HG02852 (cell line): ENCODE measurements at regions not wholly inside any gene's neighbourhood (a gene's known extent, or its start where the extent isn't known, plus 50 kb on each side); places are given as distances from the start of the nearest gene placed in this dataset.

Experiments used
- ATAC-seq: cut with Tn5 transposase; IDR thresholded peaks from one replicate; pipeline ENCODE4 v1.9.1; 2021; ENCODE audit warnings: mild to moderate bottlenecking, moderate library complexity; ENCODE audit not compliant: unreplicated experiment

- ATAC-seq: no peak
These were observed 389.7 kb downstream of the TAF11L14 start for GRCh38 chr5:18023986-18024385.

GRCh38 chr5:18024542-18024941, 390.3 kb downstream of the TAF11L14 start:
- no peak for ATAC-seq

DNA sequence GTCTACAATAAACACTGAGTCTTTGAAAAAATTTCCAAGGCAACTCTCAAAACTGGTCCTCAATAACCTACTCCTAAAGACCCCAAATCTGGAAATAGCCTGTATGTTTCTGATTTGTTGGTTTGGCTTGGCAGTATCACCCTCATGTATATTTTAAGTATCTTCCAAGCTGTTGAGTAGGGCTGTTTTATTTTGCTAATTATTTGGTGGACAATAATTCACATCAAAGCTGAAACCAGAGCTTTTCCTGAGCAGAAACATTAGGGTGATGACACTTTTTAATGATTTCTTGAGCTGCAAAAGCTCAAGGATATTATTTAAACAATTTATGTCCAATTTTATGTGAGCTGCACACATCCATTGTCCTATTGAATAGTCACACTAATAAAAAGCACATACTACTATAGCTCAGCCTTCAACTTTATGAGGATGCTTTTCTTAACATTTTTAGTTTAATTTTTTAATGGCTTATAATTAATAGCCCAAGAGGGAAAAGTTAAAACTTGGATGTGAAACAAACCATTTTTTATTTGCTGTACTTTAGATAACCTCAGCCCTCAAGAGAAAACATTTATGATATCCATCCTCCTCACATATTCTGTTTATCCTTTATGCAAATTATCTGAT, 393.1 kb downstream of the TAF11L14 start:
- ATAC-seq: no peak

GRCh38 chr5:18028036-18028435, 393.8 kb downstream of the TAF11L14 start:
- no peak for ATAC-seq

- ATAC-seq: no peak
These were observed 398.5 kb downstream of the TAF11L14 start for GRCh38 chr5:18032744-18033143.

GRCh38 chr5:18036531-18036930, 402.3 kb downstream of the TAF11L14 start:
- ATAC-seq: no peak

DNA sequence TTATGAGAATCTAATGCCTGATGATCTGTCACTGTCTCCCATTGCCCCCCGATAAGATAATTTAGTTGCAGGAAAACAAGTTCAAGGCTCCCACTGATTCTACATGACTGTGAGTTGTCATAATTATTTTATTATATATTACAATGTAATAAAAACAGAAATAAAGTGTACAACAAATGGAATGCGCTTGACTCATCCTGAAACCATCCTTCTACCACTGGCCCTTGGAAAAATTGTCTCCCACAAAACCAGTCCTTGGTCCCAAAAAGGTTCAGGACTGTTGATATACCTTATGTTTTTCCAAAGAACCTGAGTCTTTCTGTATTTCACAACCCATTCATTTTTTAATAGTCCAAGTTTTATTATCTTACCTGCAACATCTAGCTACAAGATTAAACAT, 403.5 kb downstream of the TAF11L14 start:
- ATAC-seq: no peak

GRCh38 chr5:18043344-18043743, 409.1 kb downstream of the TAF11L14 start:
- no peak for ATAC-seq

- ATAC-seq: no peak
These were observed 414.2 kb downstream of the TAF11L14 start for GRCh38 chr5:18048449-18048848.

GRCh38 chr5:18050345-18050744, 416.1 kb downstream of the TAF11L14 start:
- ATAC-seq: no peak

- no peak for ATAC-seq
These were observed 416.5 kb downstream of the TAF11L14 start for GRCh38 chr5:18050776-18051175.

- ATAC-seq: no peak
These were observed 417.7 kb downstream of the TAF11L14 start for GRCh38 chr5:18051953-18052352.

DNA sequence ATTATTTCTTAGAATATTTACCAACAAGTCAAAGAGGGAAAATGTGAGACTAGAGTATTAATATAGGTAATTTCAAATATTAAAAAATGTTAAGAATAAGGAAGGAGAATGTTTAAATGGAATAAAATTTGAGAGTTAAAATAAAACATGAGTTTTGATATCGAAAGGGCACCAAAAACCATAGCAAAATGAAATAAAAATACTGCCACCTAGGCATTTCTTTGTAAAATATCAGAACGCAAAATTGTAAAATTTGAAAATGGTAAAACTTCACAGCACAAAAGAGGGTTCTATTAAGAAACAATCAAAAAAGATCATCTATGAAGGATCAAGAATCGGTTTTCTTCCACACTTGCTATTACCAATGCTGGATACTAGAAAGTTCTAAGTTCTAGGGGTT, 418.3 kb downstream of the TAF11L14 start:
- ATAC-seq: no peak

DNA sequence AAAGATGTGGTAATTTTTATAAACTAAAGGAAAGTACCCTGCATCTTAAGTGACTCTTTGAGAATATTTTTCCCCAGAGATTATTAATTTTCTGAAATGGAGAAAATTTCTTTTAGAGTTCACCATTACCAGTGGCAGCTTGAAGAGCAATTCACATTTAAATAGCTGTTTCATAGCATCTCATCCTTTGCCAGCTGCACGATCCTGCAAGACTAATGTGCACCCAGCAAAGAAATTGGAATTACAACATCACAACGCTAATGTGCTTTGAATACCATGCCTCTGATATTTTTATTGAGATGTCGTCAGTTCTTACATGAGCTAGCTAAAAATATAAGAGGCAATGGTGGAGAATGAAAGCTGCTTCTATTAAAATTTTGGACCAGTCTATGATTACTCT, 423.5 kb downstream of the TAF11L14 start:
- no peak for ATAC-seq

DNA sequence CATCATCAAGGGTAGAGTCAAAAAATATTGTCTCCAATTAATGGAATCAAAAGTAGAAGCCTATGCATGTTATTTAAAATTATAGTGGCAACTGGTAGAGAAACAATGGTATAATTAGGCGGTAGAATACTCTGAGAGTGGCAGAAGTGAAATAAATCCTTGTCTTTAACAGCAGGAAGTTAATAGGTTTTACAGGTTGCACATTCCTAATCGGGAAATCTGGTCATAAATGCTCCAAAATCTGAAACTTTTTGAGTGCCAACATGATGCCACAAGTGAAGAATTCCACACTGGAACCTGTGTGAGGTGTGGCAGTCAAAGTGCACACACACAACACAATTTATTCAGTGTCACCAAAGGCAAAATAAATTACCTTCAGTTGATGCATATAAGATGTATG, 433.4 kb downstream of the TAF11L14 start:
- no peak for ATAC-seq

- no peak for ATAC-seq
These were observed 434.6 kb downstream of the TAF11L14 start for GRCh38 chr5:18068826-18069225.

GRCh38 chr5:18069790-18070189, 435.5 kb downstream of the TAF11L14 start:
- no peak for ATAC-seq

GRCh38 chr5:18072600-18072999, 438.3 kb downstream of the TAF11L14 start:
- ATAC-seq: no peak

GRCh38 chr5:18074961-18075360, 440.7 kb downstream of the TAF11L14 start:
- ATAC-seq: no peak

GRCh38 chr5:18078157-18078556, 443.9 kb downstream of the TAF11L14 start:
- no peak for ATAC-seq

DNA sequence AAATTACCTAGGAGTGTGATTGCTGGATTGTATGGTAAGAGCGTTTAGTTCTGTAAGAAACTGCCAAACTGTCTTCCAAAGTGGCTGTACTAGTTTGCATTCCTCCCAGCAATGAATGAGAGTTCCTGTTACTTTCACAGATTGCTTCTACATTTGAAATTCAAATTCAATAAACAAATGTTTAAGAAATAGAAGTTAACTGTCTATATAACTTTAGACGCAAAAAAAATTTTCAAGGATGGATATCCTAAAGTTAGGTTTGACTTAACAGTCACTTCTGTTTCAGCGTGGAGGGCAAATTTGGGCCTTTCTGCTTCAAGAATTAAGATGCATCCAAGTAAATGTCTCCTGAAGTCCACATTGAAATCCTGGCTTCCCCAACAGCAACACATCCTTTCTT, 445.6 kb downstream of the TAF11L14 start:
- ATAC-seq: no peak

GRCh38 chr5:18088020-18088579, 453.8 kb downstream of the TAF11L14 start:
- ATAC-seq: no peak

DNA sequence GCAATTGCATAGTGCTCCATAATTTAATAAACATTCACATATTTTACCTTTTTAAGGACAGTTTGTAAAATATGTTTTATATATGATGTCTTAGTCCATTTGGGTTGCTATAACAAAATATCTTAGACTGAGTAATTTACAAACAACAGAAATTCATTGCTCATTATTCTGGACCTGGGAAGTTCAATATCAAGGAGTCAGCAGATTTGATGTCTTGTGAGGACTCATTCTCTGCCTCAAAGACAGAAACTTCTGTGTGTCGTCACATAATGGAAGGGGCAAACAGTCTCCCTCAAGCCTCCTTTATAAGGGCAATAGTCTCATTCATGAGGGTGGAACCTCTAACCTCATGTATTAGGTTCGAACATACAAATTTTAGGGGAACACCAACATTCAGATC, 455.9 kb downstream of the TAF11L14 start:
- ATAC-seq: no peak
